ENCODE measurements at regions not wholly inside any gene's neighbourhood (a gene's known extent, or its start where the extent isn't known, plus 50 kb on each side); places are given as distances from the start of the nearest gene placed in this dataset.

DNA sequence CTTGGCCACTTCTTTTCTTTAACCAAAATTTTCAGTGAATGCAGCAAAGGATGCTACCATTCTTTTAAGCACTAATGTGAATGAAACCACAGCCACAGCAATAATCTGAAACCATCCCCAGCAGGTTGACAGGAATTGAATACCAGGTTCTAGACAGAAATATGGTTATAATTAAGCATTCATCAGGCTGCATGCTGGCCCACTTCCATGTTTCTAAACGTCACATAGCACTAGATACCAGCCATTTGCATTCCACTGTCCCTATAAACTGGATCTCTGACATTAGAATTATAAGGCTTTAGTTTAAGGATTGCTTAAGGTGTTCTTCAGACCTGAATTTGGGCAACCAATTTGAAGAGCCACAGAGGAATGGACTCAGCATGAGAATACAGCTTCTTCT, 340.8 kb upstream of the KLF6 start:
- no peak for DNase-seq (ENCODE audit: low read depth, low spot score)

DNA sequence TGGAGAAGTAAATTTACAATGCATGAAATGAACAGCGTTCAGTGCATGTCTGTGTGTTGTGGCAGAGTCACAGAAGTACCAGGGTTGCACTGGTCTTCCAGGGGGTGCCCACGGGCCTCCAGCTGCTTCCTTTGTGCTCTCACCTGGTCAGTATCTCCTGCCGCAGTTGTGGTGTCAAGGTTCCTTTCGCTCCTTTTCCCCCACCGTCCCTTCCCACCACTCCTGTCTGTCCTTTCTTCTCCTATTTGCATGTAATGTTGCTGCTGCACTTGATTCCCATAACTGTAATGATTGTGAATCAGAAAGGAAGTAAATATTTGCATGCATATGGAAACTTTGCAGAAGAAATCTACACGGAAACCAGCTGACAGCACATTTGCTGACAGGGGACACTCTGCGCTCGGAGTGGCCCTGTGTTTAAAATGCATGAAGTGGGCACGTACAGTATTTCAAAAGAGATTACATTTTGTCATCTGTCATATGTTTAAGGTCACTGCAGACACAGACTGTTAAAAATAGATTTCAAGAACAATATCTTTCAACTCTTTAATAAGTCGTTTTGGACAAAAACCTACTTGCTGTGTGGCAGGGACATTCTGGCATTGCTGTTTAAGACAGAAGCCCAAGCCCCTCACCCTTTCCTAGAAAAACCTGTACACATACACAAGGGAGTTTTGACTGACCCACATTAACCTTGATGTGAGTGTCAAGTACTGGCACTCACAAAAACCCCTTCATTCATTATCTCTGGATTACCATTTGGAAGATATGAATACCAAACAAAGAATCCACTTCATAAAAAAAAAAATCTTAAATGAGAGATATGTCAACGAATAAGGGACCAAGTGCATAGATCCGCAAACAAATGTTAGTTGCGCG, 336.7 kb upstream of the KLF6 start:
- no peak for DNase-seq (ENCODE audit: low read depth, low spot score)

DNA sequence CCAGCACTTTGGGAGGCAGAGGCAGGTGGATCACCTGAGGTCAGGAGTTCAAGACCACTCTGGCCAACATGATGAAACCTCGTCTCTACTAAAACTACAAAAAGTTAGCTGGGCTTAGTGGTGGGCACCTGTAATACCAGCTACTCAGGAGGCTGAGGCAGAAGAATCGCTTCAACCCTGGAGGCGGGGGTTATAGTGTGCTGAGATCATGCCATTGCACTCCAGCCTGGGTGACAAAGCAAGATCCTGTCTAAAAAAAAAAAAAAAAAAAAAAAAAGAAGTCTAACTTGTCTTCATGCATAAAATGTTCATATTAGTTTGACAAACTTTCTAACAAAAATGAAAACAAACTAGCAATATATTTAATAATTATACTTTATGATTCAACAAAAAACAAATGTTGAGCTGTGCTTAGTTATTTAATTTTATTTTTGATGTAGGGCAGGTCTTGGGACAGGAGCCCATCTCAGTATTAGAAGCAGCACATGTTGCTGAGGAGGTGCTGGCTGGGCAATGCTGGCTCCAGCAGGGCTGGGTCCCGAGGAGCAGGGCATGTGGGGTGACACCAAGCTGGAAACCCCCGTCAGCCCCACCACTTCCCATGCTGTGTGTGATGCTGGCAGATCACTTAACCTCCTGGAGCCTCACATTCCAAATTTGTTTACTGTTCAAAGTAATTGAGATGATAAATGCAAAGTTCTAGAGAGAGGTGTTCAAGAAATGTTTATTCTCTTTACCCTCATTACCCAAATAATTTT, 335.3 kb upstream of the KLF6 start:
- DNase-seq (ENCODE audit: low read depth, low spot score), result no peak

DNA sequence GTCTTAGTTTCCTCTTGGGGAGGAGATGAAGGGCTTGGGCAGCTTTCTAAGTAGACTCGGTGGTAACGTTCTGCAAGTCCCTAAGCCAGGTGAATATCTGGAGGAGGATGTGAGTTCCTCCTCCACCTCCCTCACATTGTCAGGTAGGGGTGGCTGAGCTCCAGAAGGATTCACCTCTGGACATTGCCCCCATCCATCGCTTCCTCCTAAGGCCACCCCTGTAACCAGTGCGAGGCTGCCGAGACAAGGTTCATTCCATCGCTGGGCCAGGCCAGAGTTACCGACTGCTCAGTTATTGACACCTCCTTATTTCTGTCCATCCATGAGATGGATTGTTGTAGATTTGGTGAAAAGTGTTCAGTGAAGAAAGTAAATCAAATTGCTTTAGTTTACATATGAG, 334.1 kb upstream of the KLF6 start:
- no peak for DNase-seq (ENCODE audit: low read depth, low spot score)

DNA sequence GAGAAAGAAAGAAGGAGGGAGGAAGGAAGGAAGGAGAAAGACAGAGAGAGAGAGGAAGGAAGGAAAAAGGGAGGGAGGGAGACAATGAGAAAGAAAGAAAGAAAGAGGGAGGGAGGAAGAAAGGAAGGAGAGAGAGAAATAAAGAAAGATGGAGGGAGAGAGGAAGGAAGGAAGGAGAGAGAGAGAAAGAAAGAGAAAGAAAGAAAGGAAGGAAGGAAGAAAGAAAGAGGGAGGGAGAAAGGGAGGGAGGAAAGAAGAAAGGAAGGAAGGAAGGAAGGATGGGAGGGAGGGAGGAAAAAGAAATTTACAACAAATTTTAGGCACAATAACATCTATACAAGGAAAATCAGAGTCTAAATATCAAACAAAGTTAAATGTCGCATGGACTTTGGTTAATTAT, 332.6 kb upstream of the KLF6 start:
- no peak for DNase-seq (ENCODE audit: low read depth, low spot score)

DNA sequence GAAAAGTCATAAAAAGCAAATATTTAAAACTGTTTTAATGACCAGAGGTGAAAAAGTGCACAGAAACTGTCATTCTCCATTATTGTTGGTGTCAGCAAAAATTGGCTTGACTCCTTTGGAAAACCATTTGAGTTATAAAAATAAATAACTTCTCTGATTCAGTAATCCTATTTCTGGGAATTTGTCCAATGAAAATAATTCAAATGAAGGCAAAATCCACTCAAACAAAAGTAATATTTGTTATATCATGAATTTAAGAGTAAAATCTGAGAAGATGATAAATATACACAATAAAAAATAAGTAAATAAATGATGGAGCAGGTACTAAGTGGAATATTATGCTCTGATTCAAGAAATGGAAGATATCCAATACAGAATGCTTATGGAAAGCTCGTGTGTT, 326.6 kb upstream of the KLF6 start:
- peak; percentile 33 for DNase-seq (ENCODE audit: low read depth, low spot score)

DNA sequence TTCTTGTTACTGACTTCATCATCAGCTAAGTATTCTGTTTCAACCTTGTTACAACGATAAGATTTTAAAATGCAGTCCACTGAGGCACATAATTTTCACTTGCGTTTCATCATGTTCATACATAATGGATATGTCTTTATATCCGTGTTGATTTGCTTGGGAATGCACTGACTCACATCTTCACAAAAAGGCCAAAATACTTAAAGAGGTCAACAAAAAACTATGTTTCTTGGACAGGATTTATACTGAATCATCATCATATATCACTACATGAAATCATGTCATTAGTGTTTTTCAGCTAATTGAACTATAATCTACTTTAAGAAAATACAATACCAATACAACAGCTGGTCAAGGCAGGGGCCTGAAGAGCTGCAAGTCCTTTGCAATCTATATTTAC, 324.5 kb upstream of the KLF6 start:
- DNase-seq (ENCODE audit: low read depth, low spot score), result no peak

DNA sequence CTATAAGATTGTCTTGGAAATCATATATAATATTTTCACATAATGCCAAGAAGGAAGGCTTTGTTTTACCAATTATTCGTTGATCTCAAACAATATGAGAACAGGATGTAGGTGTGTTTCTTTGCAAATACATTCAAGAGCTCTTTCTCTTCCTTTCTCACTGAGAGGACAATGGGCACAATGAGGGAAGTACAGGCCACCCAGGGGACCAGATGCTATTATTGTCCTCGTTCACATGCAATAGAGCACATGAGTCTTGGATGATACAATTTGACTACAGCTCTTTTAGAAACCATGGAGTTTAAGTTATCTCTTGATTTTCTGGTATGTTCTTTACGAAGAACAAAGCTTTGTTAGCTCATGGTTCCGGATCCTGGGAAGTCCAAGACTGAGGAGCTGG, 323.7 kb upstream of the KLF6 start:
- no peak for DNase-seq (ENCODE audit: low read depth, low spot score)

DNA sequence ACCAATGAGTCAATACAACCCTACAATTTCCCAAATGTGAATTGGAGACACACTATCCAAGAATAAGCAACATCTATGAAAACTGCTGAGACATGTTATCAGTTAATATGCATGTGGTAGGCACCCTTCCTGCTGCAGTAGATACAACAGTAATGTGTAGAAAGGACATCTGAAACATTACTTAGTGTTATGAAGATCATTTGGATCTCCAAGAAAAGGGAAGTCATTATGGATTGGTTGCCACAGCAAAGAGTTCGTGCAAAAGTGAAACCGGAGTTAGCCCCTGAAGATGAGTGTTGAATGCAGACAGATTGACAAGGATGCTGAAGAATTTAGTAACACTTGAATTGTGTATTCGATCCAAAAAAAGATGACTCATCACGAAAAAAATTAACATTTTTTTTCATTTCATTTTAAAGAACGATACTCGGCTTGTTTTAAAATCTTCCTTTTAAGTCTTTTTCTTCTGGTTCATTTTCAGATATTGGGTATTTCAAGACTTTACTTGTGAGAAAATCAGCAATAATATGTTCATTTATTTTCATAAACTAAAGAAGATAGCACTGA, 322.4 kb upstream of the KLF6 start:
- no peak for DNase-seq (ENCODE audit: low read depth, low spot score)

DNA sequence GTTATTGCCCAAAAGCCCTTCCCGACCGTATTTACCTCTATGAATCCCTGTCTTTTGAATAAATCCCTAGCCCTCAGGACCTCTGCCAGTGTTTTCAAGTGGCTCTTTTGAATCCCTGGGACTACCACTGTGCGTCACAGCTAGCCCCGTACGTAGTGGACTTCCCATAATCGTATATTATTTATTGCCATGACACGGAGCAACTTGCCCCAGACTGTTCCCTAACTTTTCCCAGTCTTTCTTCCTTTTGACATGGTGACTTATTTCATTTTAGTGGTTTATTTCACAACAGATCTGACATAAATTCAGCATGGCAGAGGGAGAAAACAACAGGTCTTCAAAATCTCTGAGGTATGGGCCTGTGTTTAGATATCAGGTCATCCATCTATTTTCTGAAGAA, 318.6 kb upstream of the KLF6 start:
- no peak for DNase-seq (ENCODE audit: low read depth, low spot score)

DNA sequence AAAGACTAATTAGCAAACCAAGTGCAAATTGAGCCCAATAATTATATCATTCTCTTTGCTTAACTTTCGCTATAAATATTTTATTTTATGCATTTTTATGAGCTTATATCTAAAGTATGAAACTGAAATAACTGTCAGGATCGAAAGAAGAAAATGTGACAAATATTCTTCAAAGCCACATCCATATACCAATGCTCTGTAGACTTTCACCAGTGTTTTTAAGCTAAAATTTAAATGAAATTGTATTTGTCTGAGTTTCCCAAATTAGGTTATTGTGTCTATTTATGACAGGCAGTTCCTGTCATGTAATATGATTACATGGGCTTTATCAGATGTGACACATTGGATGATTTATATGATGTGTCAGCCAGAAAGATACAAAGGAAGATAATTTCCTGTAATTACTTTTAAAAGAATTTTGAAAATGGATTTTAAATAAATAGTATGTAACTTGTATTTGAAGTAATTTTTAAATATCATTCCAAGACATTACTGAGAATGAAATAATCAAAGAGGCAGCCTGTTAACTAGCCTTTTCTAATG, 317.9 kb upstream of the KLF6 start:
- DNase-seq (ENCODE audit: low read depth, low spot score), result no peak

DNA sequence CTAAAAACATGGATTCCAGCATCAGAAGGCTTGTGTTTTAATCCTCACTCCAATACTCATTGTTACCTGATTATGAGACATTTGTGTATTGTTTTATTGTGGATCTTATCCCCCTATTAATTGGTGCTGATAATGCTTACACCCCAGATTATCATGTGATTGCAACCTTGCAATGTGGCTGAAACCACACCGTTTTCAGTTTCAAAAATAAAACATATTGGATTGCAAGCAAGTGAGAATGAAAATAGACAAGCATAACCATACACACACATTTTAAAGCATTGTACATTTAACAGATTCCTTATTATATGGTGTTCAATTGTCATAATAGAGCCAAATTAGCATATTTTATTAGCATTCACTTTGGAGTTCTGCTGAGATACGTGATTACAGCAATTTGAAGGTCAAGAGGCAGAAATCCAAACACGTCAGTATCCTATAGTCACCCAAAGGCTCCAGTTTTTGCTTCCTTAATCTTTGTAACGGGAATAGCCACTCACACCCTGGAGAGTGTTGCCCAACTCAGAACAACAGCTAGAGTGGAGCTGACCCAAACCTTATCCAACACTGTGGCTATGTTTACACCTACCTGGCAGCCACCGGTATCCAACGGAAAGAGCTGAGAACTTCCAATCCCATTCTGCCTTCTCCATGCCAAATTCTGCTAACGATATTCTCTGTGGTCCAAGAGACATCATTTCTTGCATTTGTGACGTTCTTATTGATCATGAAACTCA, 317.1 kb upstream of the KLF6 start:
- DNase-seq (ENCODE audit: low read depth, low spot score), result no peak

DNA sequence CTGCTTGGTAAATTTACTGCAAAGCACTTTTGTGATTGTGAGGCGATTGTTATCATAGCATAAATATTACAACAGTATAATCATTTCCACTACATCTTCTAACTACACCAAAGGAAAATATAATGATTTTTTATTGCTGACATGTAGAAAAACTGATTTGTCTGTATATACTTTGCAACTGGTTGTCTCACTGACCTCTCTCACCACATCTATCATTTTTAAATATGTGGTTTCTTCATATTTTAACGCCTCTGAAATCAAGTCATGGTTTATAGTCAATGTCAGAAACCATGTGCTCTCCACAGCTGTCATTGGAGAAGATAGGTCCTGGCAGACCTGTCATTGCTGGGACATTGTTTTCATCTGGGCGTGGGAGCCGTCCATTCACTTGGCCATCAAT, 315.4 kb upstream of the KLF6 start:
- no peak for DNase-seq (ENCODE audit: low read depth, low spot score)

DNA sequence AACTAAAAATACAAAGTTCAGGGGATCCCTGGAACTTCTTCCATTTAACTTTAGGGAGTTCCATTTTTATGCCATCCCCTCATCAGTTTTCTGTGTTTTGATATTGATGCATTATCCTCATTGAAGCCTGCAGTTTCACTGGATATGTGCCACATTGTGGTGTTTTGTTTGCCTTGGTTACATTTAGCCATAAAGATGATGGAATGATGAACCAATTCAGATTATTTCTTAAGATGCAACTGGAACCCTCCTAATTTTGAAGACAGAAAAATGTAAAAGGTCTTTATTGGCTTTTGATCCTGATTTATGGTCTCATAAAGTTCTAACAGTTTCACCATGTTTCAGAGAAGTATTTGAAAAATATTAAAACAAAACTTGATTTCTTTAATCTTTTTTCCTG, 314.2 kb upstream of the KLF6 start:
- no peak for DNase-seq (ENCODE audit: low read depth, low spot score)

DNA sequence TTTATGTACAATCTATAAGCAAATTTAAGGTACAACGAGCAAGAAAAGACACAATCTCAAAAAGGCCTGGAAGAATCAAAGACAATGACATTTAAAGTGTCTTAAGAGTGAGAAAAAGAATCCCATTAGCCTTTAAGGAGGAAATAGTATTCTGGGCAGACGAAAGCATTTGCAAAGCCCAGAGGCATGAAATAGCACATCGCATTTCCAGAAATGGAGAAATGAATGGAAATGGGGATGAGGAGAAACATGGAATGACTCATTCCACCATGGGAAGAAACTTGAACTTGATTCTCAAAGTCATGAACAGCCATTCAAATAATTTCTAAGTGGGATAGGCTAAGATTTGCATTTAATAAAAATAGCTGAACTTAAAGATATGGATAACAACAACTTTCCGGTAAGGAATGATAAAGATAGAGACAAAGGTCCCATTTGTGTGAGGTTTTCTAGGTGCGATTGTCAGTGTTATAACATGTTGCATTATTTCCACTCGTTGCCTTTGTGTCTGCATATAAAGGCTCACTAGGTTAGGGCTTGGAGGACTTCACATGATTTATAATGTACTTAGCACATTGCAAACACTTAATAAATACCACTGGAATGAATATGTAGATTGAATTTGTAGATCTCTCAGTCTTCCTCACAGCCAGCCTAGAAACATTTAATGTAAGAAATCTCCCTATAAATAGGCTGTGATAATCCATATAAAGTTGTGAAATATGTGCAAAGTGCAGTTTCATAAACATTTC, 310.3 kb upstream of the KLF6 start:
- no peak for DNase-seq (ENCODE audit: low read depth, low spot score)

DNA sequence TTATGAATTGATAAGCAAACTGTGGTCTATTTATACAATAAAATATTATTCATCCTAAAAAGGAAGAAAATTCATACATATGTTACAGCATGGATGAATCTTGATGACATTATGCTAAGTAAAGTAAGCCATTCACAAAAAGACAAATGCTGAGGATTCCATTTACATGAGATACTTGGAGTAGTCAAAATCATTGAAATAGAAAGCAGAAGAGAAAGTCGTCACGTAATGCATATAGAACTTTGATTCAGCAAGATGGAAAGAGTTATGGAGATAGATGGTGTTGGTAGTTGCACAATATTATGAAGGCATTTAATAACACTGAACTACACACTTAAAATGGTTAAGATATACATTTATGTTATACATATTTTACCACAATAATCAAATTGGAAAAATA, 309.7 kb upstream of the KLF6 start:
- no peak for DNase-seq (ENCODE audit: low read depth, low spot score)

DNA sequence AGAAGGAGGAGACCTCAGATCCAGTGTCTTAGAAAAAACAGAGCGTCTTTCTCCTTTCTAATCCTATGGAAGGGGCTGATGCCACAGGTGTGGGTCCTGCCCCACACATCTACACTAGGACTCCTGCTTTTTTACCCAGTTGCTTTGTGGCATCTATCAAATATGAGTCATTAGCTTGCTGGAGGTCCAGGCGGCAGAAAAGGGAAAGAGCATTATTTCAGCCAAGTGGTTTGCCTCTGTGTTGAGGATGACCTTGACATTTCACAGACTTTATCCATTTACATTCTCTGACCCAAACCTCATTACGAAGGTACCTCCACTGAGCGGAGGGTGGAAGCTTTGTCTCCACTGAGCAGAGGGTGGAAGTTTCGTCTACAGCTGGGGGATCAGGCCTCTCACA, 308.4 kb upstream of the KLF6 start:
- no peak for DNase-seq (ENCODE audit: low read depth, low spot score)

DNA sequence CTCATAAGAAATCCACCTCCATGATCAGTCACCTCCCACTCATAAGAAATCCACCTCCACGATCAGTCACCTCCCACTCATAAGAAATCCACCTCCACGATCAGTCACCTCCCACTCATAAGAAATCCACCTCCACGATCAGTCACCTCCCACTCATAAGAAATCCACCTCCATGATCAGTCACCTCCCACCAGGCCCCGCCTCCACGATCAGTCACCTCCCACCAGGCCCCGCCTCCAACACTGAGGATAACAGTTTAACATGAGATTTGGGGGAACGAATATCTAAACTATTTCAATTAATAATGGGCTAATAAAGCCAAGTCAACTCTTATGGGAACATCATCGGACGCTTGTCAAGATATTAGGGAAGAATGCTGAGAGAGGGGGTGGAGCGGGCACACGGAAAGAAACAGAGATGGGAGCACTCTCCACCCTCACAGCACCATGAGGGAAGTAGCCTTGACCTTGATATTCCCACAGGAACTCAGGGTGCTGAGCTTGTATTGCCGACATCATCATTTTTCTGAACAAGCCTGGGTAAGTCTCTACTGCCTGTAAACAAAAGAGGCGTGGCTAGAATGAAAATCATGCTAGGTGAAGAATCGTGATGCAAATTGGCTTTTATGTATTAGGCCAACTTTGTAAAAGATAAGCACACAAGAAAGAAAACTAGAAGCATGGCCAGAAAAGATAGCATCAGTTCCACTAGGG, 303.5 kb upstream of the KLF6 start:
- DNase-seq (ENCODE audit: low read depth, low spot score), result no peak

DNA sequence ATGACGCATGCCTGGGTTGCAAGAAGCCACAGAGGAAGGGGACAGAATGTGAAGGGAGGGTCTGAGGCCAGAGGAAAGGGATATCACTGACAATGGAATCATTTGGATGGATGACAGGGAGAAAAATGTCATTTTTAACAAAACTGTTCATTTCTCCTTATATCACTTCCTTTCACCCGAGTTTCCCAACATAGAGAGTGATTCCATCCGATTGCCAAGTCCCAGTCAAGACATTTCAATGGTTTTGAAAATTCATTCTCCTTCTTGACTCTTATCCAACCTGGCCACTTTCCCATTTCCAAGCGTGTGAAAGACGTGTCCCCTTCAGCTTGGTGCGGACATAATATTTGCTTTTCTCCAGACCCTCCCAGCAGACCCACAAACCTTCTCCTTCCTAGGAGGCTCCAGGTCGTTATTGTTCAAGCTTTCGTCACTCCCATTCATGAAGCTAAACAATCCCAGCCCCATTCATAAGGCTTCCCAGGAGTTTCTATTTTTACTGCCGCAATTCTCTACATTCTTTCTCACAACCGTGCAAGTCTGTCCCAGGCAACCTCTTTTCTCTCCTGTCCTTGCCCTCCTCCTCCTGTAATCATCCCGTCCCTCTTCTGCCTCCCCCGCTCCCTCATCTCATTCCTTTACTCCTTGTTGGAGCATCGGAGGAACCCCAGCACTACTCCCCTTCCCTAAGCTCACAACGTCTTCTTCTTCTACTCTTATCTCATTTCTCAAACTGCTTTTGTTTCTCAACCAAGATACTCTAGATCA, 301.3 kb upstream of the KLF6 start:
- DNase-seq (ENCODE audit: low read depth, low spot score), result no peak

DNA sequence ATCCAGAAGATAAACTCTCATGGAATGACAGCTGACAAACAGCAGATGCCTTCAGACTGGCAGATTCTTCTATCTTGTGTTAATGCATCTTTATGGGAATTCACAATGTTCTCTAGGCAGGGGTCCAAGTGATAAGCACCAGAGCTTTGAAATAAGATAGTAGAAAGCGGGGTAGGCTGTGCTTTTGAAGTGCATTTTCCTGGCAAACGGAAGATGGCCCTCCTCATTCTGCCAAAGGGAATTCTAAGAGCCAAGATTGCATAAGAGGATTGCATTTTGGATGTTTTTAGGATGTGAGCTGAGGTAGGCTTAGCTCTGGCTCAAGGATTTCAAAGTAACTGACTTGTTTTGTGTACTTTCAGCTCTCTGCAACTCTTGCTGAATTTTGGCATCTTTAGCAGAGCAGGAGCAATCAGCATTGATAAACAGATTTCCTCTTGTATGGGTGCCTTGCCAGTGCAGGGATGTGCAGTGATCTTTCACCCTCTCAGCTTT, 298.5 kb upstream of the KLF6 start:
- DNase-seq (ENCODE audit: low read depth, low spot score), result no peak

Measured in smooth muscle cell of the brain vasculature (primary cell).